Neural cell (in vitro differentiated cells): ENCODE measurements at regions not wholly inside any gene's neighbourhood (a gene's known extent, or its start where the extent isn't known, plus 50 kb on each side); places are given as distances from the start of the nearest gene placed in this dataset.
"Not testable (repeated sequence)": the region's sequence is repeated elsewhere in the genome, so short reads cannot be mapped to it uniquely, and the experiment has no call there.

Source experiments
- H2AFZ ChIP-seq: fragments of 200-600, 300-800 bp; sonication (generic), shearing (Covaris generic); 2 replicates; pipeline ENCODE4 v1.6.0; 2014; ENCODE audit warnings: low read depth, mild to moderate bottlenecking, antibody characterized with exemption, low read length, moderate library complexity
- H3F3A ChIP-seq: fragments of 200-600 bp; shearing (Covaris generic); 2 replicates; pipeline ENCODE4 v1.6.1; 2016; ENCODE audit warnings: mild to moderate bottlenecking, moderate library complexity, mixed read lengths, antibody characterized with exemption, low read length; ENCODE audit not compliant: insufficient read depth, poor library complexity, severe bottlenecking
- H3K27ac ChIP-seq: fragments of 200-600, 300-800 bp; sonication (generic), shearing (Covaris generic); 2 replicates; pipeline ENCODE4 v1.5.1; 2014; ENCODE audit warnings: mild to moderate bottlenecking, low read length, moderate library complexity
- H3K27me3 ChIP-seq: fragments of 300-800, 200-600 bp; sonication (generic), shearing (Covaris generic); 2 replicates; pipeline ENCODE4 v1.6.0; 2014; ENCODE audit warnings: mild to moderate bottlenecking, low read depth, low read length, moderate library complexity; ENCODE audit not compliant: insufficient read depth
- H3K36me3 ChIP-seq: fragments of 300-800, 200-600 bp; sonication (generic), shearing (Covaris generic); 2 replicates; pipeline ENCODE4 v1.5.1; 2014; ENCODE audit warnings: mild to moderate bottlenecking, antibody characterized with exemption, low read length, moderate library complexity; ENCODE audit not compliant: insufficient read depth
- H3K4me2 ChIP-seq: fragments of 300-800, 200-600 bp; sonication (generic), shearing (Covaris generic); 2 replicates; pipeline ENCODE4 v1.6.0; 2014; ENCODE audit warnings: mild to moderate bottlenecking, low read length
- H3K4me3 ChIP-seq: fragments of 300-800, 200-600 bp; sonication (generic), shearing (Covaris generic); 2 replicates; pipeline ENCODE4 v1.5.1; 2014; ENCODE audit warnings: mild to moderate bottlenecking, low read length, moderate library complexity
- H3K79me2 ChIP-seq: fragments of 200-600 bp; shearing (Covaris generic); replicated peaks from 2 replicates; pipeline ENCODE4 v1.6.0; 2014; ENCODE audit warnings: mild to moderate bottlenecking, low read length, moderate library complexity; ENCODE audit not compliant: insufficient read depth
- H3K9ac ChIP-seq: fragments of 300-800, 200-600 bp; sonication (generic), shearing (Covaris generic); 2 replicates; pipeline ENCODE4 v1.6.1; 2016; ENCODE audit warnings: mild to moderate bottlenecking, low read length, mixed read lengths
- H3K9me2 ChIP-seq: fragments of 200-600 bp; shearing (Covaris generic); 2 replicates; pipeline ENCODE4 v1.6.1; 2016; ENCODE audit warnings: mild to moderate bottlenecking, low read length, mixed read lengths; ENCODE audit not compliant: insufficient read depth
- H3K9me3 ChIP-seq: fragments of 200-600, 300-800 bp; sonication (generic), shearing (Covaris generic); 2 replicates; pipeline ENCODE4 v1.6.1; 2016; ENCODE audit warnings: mild to moderate bottlenecking, mixed run types, low read length, moderate library complexity, mixed read lengths
- H4K20me1 ChIP-seq: fragments of 200-600 bp; shearing (Covaris generic); 2 replicates; pipeline ENCODE4 v1.6.1; 2016; ENCODE audit warnings: mild to moderate bottlenecking, mixed run types; ENCODE audit not compliant: insufficient read depth
- EP300 ChIP-seq: fragments of 450-650 bp; conservative IDR thresholded peaks from 2 replicates; pipeline ENCODE4 v1.6.1; 2014; ENCODE audit warnings: antibody characterized with exemption, mild to moderate bottlenecking, moderate library complexity; ENCODE audit not compliant: poor library complexity, severe bottlenecking
- EZH2 ChIP-seq: fragments of 200-600, 300-800 bp; shearing (Covaris generic), sonication (generic); IDR thresholded peaks from 2 replicates; pipeline ENCODE4 v1.6.1; 2014; ENCODE audit warnings: antibody characterized with exemption, low read length, borderline replicate concordance, mild to moderate bottlenecking; ENCODE audit not compliant: insufficient read depth, poor library complexity, severe bottlenecking
- MXI1 ChIP-seq: fragments of 450-650 bp; conservative IDR thresholded peaks from 2 replicates; pipeline ENCODE4 v1.6.1; 2014; ENCODE audit warnings: antibody characterized with exemption, mild to moderate bottlenecking; ENCODE audit not compliant: poor library complexity, severe bottlenecking
- POLR2AphosphoS5 ChIP-seq: IDR thresholded peaks from 2 replicates; pipeline ENCODE4 v1.6.1; 2012
- RAD21 ChIP-seq: fragments of 450-650 bp; conservative IDR thresholded peaks from 2 replicates; pipeline ENCODE4 v1.6.1; 2014; ENCODE audit warnings: antibody characterized with exemption, mild to moderate bottlenecking, moderate library complexity
- SMC3 ChIP-seq: fragments of 450-650 bp; conservative IDR thresholded peaks from 2 replicates; pipeline ENCODE4 v1.6.1; 2014; ENCODE audit warnings: antibody characterized with exemption, mild to moderate bottlenecking, moderate library complexity; ENCODE audit not compliant: poor library complexity
- TAF1 ChIP-seq: IDR thresholded peaks from 2 replicates; pipeline ENCODE4 v1.6.1; 2012; ENCODE audit warnings: low read depth
- TF ChIP-seq, protein P1 (sequence below): fragments of 450-650 bp; IDR thresholded peaks from 2 replicates; pipeline ENCODE4 v1.5.1; 2014; ENCODE audit warnings: antibody characterized with exemption, mild to moderate bottlenecking, moderate library complexity; ENCODE audit not compliant: poor library complexity, severe bottlenecking
- TF ChIP-seq, protein P2 (sequence below): IDR thresholded peaks from 2 replicates; pipeline ENCODE4 v1.6.1; 2012; ENCODE audit warnings: borderline replicate concordance

DNA sequence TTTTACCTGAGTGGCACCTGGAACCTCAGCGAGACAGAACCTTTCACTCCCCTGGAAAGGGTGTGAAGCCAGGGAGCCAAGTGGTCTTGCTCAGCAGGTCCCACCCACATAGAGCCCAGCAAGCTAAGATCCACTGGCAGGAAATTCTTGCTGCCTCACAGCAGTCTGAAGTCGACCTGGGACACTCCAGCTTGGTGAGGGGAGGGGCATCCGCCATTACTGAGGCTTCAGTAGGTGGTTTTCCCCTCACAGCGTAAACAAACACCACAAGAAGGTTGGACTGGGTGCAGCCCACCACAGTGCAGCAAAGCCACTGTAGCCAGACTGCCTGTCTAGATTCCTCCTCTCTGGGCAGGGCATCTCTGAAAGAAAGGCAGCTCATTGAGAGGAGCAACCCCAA, 134.7 kb upstream of the RSPO3 start:
- Histone ChIP-seq H3K27me3 (no peaks in the 10 kb centered on the region), H3K27ac (no peak overlapping the region), H3K36me3 (no peaks in the 10 kb centered on the region), H4K20me1 (no peaks in the 10 kb centered on the region), H3F3A (no peaks in the 10 kb centered on the region), H3K4me3 (no peak overlapping the region), H2AFZ (no peak overlapping the region), H3K9me2 (no peaks in the 10 kb centered on the region), H3K4me2 (no peak overlapping the region), H3K9me3 (no peaks in the 10 kb centered on the region), H3K9ac (no peak overlapping the region), H3K79me2 (no peaks in the 10 kb centered on the region)
- TF ChIP-seq SMC3 (no peak), EZH2 (no peak), POLR2AphosphoS5 (no peak), EP300 (no peak), MXI1 (no peak), TAF1 (no peak), RAD21 (no peak)
- TF ChIP-seq, protein P1, sequence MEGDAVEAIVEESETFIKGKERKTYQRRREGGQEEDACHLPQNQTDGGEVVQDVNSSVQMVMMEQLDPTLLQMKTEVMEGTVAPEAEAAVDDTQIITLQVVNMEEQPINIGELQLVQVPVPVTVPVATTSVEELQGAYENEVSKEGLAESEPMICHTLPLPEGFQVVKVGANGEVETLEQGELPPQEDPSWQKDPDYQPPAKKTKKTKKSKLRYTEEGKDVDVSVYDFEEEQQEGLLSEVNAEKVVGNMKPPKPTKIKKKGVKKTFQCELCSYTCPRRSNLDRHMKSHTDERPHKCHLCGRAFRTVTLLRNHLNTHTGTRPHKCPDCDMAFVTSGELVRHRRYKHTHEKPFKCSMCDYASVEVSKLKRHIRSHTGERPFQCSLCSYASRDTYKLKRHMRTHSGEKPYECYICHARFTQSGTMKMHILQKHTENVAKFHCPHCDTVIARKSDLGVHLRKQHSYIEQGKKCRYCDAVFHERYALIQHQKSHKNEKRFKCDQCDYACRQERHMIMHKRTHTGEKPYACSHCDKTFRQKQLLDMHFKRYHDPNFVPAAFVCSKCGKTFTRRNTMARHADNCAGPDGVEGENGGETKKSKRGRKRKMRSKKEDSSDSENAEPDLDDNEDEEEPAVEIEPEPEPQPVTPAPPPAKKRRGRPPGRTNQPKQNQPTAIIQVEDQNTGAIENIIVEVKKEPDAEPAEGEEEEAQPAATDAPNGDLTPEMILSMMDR: no peak
- TF ChIP-seq, protein P2, sequence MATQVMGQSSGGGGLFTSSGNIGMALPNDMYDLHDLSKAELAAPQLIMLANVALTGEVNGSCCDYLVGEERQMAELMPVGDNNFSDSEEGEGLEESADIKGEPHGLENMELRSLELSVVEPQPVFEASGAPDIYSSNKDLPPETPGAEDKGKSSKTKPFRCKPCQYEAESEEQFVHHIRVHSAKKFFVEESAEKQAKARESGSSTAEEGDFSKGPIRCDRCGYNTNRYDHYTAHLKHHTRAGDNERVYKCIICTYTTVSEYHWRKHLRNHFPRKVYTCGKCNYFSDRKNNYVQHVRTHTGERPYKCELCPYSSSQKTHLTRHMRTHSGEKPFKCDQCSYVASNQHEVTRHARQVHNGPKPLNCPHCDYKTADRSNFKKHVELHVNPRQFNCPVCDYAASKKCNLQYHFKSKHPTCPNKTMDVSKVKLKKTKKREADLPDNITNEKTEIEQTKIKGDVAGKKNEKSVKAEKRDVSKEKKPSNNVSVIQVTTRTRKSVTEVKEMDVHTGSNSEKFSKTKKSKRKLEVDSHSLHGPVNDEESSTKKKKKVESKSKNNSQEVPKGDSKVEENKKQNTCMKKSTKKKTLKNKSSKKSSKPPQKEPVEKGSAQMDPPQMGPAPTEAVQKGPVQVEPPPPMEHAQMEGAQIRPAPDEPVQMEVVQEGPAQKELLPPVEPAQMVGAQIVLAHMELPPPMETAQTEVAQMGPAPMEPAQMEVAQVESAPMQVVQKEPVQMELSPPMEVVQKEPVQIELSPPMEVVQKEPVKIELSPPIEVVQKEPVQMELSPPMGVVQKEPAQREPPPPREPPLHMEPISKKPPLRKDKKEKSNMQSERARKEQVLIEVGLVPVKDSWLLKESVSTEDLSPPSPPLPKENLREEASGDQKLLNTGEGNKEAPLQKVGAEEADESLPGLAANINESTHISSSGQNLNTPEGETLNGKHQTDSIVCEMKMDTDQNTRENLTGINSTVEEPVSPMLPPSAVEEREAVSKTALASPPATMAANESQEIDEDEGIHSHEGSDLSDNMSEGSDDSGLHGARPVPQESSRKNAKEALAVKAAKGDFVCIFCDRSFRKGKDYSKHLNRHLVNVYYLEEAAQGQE: no peak

DNA sequence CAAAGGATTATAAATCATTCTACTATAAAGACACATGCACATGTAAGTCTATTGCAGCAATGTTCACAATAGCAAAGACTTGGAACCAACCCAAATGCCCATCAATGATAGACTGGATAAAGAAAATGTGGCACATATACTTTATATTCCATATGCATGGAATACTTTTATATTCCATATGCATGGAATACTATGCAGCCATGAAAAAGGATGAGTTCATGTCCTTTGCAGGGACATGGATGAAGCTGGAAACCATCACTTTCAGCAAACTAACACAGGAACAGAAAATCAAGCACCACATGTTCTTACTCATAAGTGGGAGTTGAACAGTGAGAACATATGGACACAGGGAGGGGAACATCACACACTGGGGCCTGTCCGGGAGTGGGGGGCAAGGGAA, 130.3 kb upstream of the RSPO3 start:
- H3K27ac ChIP-seq, H3K27me3 ChIP-seq, H4K20me1 ChIP-seq, H3K4me2 ChIP-seq, H3F3A ChIP-seq, H3K9ac ChIP-seq, H3K79me2 ChIP-seq, H2AFZ ChIP-seq, H3K36me3 ChIP-seq, H3K4me3 ChIP-seq, H3K9me3 ChIP-seq, H3K9me2 ChIP-seq: not testable (repeated sequence)

DNA sequence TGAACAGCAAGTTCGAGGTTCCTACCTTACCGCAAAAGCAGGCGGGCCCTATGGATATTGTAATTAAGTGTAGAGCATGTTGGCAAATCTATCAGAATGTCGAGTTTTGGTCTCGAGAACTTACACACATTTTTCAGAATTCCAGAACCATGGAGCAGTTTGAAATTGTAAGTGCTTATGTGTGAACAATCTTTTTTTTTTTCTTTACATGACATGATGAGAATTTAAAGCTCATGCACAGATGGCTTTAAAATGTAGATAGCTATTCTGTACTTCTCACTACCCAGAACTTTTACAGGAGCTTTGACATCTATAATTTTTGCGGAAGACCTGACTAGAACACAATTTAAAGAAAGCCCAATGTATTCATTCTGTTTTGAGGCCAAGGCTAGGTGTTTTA, 117.8 kb upstream of the RSPO3 start:
- Histone ChIP-seq H3K9ac (no peak overlapping the region), H2AFZ (no peak overlapping the region), H3K79me2 (no peaks in the 10 kb centered on the region), H3K36me3 (no peaks in the 10 kb centered on the region), H3K9me2 (no peaks in the 10 kb centered on the region), H3F3A (no peaks in the 10 kb centered on the region), H3K4me3 (no peak overlapping the region), H3K27me3 (no peaks in the 10 kb centered on the region), H3K9me3 (no peaks in the 10 kb centered on the region), H3K4me2 (no peak overlapping the region), H4K20me1 (no peaks in the 10 kb centered on the region), H3K27ac (no peak overlapping the region)
- TF ChIP-seq POLR2AphosphoS5 (no peak), MXI1 (no peak), TAF1 (no peak), SMC3 (no peak), RAD21 (no peak), EZH2 (no peak), EP300 (no peak)
- TF ChIP-seq, protein P2: no peak
- TF ChIP-seq, protein P1: no peak
